HEK293 (cell line): ENCODE measurements at regions not wholly inside any gene's neighbourhood (a gene's known extent, or its start where the extent isn't known, plus 50 kb on each side); places are given as distances from the start of the nearest gene placed in this dataset.

Source experiments
- CTCF ChIP-seq: fragments of 450-650 bp; formaldehyde crosslinking; IDR thresholded peaks from 2 replicates; pipeline ENCODE4 v1.5.1; 2016; ENCODE audit warnings: missing biosample characterization, missing genetic modification characterization
- ZBTB1 ChIP-seq: fragments of 450-650 bp; formaldehyde crosslinking; IDR thresholded peaks from 2 replicates; pipeline ENCODE4 v1.5.1; 2016; ENCODE audit warnings: missing biosample characterization, missing genetic modification characterization
- ZBTB6 ChIP-seq: fragments of 450-650 bp; formaldehyde crosslinking; IDR thresholded peaks from 2 replicates; pipeline ENCODE4 v1.5.1; 2017; ENCODE audit warnings: missing biosample characterization, missing genetic modification characterization
- ZEB2 ChIP-seq: fragments of 450-650 bp; formaldehyde crosslinking; IDR thresholded peaks from 2 replicates; pipeline ENCODE4 v1.5.1; 2016; ENCODE audit warnings: missing biosample characterization, missing genetic modification characterization
- ZNF140 ChIP-seq: fragments of 450-650 bp; formaldehyde crosslinking; IDR thresholded peaks from 2 replicates; pipeline ENCODE4 v1.5.1; 2016; ENCODE audit warnings: missing biosample characterization, missing genetic modification characterization
- ZNF214 ChIP-seq: fragments of 450-650 bp; formaldehyde crosslinking; IDR thresholded peaks from 2 replicates; pipeline ENCODE4 v1.5.1; 2017; ENCODE audit warnings: missing biosample characterization, mild to moderate bottlenecking, missing genetic modification characterization, borderline replicate concordance
- ZNF274 ChIP-seq, 2 experiments: fragments of 200-500 bp in 1 of 2; fragments of 450-650 bp in 1 of 2; sonication (Bioruptor generic) in 1 of 2; formaldehyde crosslinking in 1 of 2; IDR thresholded peaks; 2 replicates each; pipeline versions ENCODE4 v1.5.1 to v1.6.1; 2014 to 2016; ENCODE audit warnings: borderline replicate concordance in 1 of 2, inconsistent platforms in 1 of 2, low read length in 1 of 2, missing biosample characterization in 1 of 2, missing genetic modification characterization in 1 of 2
- ZNF280D ChIP-seq: fragments of 450-650 bp; formaldehyde crosslinking; IDR thresholded peaks from 2 replicates; pipeline ENCODE4 v1.5.1; 2016; ENCODE audit warnings: missing biosample characterization, missing genetic modification characterization
- ZNF416 ChIP-seq: fragments of 450-650 bp; formaldehyde crosslinking; IDR thresholded peaks from 2 replicates; pipeline ENCODE4 v1.5.1; 2016; ENCODE audit warnings: missing biosample characterization, missing genetic modification characterization
- ZNF645 ChIP-seq: fragments of 450-650 bp; formaldehyde crosslinking; IDR thresholded peaks from 2 replicates; pipeline ENCODE4; 2016; ENCODE audit warnings: missing biosample characterization, missing genetic modification characterization
- ZNF776 ChIP-seq: fragments of 450-650 bp; formaldehyde crosslinking; IDR thresholded peaks from 2 replicates; pipeline ENCODE4 v1.5.0; 2017; ENCODE audit warnings: missing biosample characterization, missing genetic modification characterization, borderline replicate concordance
- ZNF791 ChIP-seq: fragments of 450-650 bp; formaldehyde crosslinking; IDR thresholded peaks from 2 replicates; pipeline ENCODE4 v1.5.1; 2016; ENCODE audit warnings: missing biosample characterization, missing genetic modification characterization
- ZNF837 ChIP-seq: fragments of 450-650 bp; formaldehyde crosslinking; IDR thresholded peaks from 2 replicates; pipeline ENCODE4 v1.5.1; 2016; ENCODE audit warnings: missing biosample characterization, missing genetic modification characterization
- ZSCAN4 ChIP-seq: fragments of 450-650 bp; formaldehyde crosslinking; IDR thresholded peaks from 2 replicates; pipeline ENCODE4 v1.5.1; 2017; ENCODE audit warnings: missing biosample characterization, missing genetic modification characterization

GRCh38 chr18:75864816-75865215 lies 437.3 kb upstream of the SMIM21 start:
- TF ChIP-seq ZNF776 (no peak), ZSCAN4 (tag by site-specific recombination) (no peak), ZNF416 (tag by site-specific recombination) (no peak), CTCF (tag by site-specific recombination) (no peak), ZNF140 (tag by site-specific recombination) (no peak), ZNF280D (tag by site-specific recombination) (no peak), ZNF214 (tag by site-specific recombination) (no peak), ZNF274 (IDR thresholded peaks at IDR 0.05; ENCODE audit: low read length) (no peak), ZNF274 (tag by site-specific recombination; IDR thresholded peaks at IDR 0.05; ENCODE audit: borderline replicate concordance) (no peak), ZNF837 (tag by site-specific recombination) (no peak), ZBTB1 (no peak), ZEB2 (tag by site-specific recombination) (no peak), ZNF791 (tag by site-specific recombination) (no peak), ZBTB6 (tag by site-specific recombination) (no peak), ZNF645 (tag by site-specific recombination) (no peak)
